Parathyroid adenoma (tissue), 2 donors: ENCODE measurements at regions not wholly inside any gene's neighbourhood (a gene's known extent, or its start where the extent isn't known, plus 50 kb on each side); places are given as distances from the start of the nearest gene placed in this dataset.

ENCODE experiments used
- H2AFZ ChIP-seq: fragments of 300-600 bp; sonication (generic); one replicate; pipeline ENCODE4 v1.7.0; 2017; ENCODE audit warnings: antibody characterized with exemption, mild to moderate bottlenecking
- H3K27ac ChIP-seq: fragments of 300-600 bp; sonication (generic); one replicate; pipeline ENCODE4 v1.7.0; 2017
- H3K27me3 ChIP-seq: fragments of 300-600 bp; sonication (generic); one replicate; pipeline ENCODE4 v1.7.0; 2017; ENCODE audit warnings: low read length; ENCODE audit not compliant: control insufficient read depth, insufficient read depth
- H3K36me3 ChIP-seq: fragments of 300-600 bp; sonication (generic); one replicate; pipeline ENCODE4 v1.7.0; 2017; ENCODE audit warnings: low read length; ENCODE audit not compliant: control insufficient read depth, insufficient read depth
- H3K4me1 ChIP-seq: fragments of 300-600 bp; sonication (generic); one replicate; pipeline ENCODE4 v1.7.0; 2017; ENCODE audit warnings: control low read depth
- H3K4me2 ChIP-seq: fragments of 300-600 bp; sonication (generic); one replicate; pipeline ENCODE4 v1.7.0; 2017; ENCODE audit warnings: low read length
- H3K4me3 ChIP-seq: fragments of 300-600 bp; sonication (generic); one replicate; pipeline ENCODE4 v1.7.0; 2017; ENCODE audit warnings: low read depth, low read length
- H3K79me2 ChIP-seq: fragments of 300-600 bp; sonication (generic); one replicate; pipeline ENCODE4 v1.7.0; 2017; ENCODE audit warnings: control low read depth
- H3K9ac ChIP-seq: fragments of 300-600 bp; sonication (generic); one replicate; pipeline ENCODE4 v1.7.0; 2017; ENCODE audit warnings: mild to moderate bottlenecking
- H3K9me3 ChIP-seq: fragments of 300-600 bp; sonication (generic); one replicate; pipeline ENCODE4 v1.7.0; 2017; ENCODE audit warnings: low read length; ENCODE audit not compliant: control insufficient read depth
- CTCF ChIP-seq: fragments of 300-600 bp; sonication (generic); IDR thresholded peaks from one replicate; pipeline ENCODE4 v1.7.0; 2017; ENCODE audit warnings: antibody characterized with exemption, mild to moderate bottlenecking
- donor health status: primary hyperparathyroidism.

GRCh38 chr1:69291541-69291940 is 276.2 kb upstream of the LRRC7 start:
- H3K27me3 ChIP-seq: no peaks in the 10 kb centered on the region
- no peaks in the 10 kb centered on the region for H3K4me1 ChIP-seq
- no peak overlapping the region for H2AFZ ChIP-seq
- no peaks in the 10 kb centered on the region for H3K9me3 ChIP-seq
- no peak for TF ChIP-seq CTCF
- no peak overlapping the region for H3K4me3 ChIP-seq
- H3K27ac ChIP-seq: no peak overlapping the region
- H3K79me2 ChIP-seq: no peaks in the 10 kb centered on the region
- H3K4me2 ChIP-seq: no peak overlapping the region
- H3K9ac ChIP-seq: no peak overlapping the region
- H3K36me3 ChIP-seq: no peaks in the 10 kb centered on the region

- no peak overlapping the region for H3K4me2 ChIP-seq
- no peaks in the 10 kb centered on the region for H3K36me3 ChIP-seq
- no peaks in the 10 kb centered on the region for H3K27me3 ChIP-seq
- H3K4me3 ChIP-seq: no peak overlapping the region
- no peaks in the 10 kb centered on the region for H3K79me2 ChIP-seq
- no peak overlapping the region for H3K9ac ChIP-seq
- no peaks in the 10 kb centered on the region for H3K4me1 ChIP-seq
- no peaks in the 10 kb centered on the region for H3K9me3 ChIP-seq
- H3K27ac ChIP-seq: no peak overlapping the region
- H2AFZ ChIP-seq: no peak overlapping the region
- TF ChIP-seq CTCF: no peak
Measured at GRCh38 chr1:69292833-69293232, 274.9 kb upstream of the LRRC7 start.

- no peak overlapping the region for H3K4me3 ChIP-seq
- H3K9me3 ChIP-seq: no peaks in the 10 kb centered on the region
- no peaks in the 10 kb centered on the region for H3K36me3 ChIP-seq
- no peak for TF ChIP-seq CTCF
- H3K79me2 ChIP-seq: no peaks in the 10 kb centered on the region
- no peak overlapping the region for H3K27ac ChIP-seq
- no peak overlapping the region for H3K4me2 ChIP-seq
- H3K9ac ChIP-seq: no peak overlapping the region
- H3K27me3 ChIP-seq: no peaks in the 10 kb centered on the region
- no peaks in the 10 kb centered on the region for H3K4me1 ChIP-seq
- no peak overlapping the region for H2AFZ ChIP-seq
Measured at GRCh38 chr1:69294171-69294570, 273.6 kb upstream of the LRRC7 start.

- Histone ChIP-seq H2AFZ (no peak overlapping the region), H3K9ac (no peak overlapping the region), H3K4me3 (no peak overlapping the region), H3K4me2 (no peak overlapping the region), H3K36me3 (no peaks in the 10 kb centered on the region), H3K4me1 (no peaks in the 10 kb centered on the region), H3K27me3 (no peaks in the 10 kb centered on the region), H3K9me3 (no peaks in the 10 kb centered on the region), H3K79me2 (no peaks in the 10 kb centered on the region), H3K27ac (no peak overlapping the region)
- no peak for TF ChIP-seq CTCF
Measured at GRCh38 chr1:69295265-69295664, 272.5 kb upstream of the LRRC7 start.

- Histone ChIP-seq H3K36me3 (no peaks in the 10 kb centered on the region), H3K9ac (no peak overlapping the region), H3K4me1 (no peaks in the 10 kb centered on the region), H2AFZ (no peak overlapping the region), H3K79me2 (no peaks in the 10 kb centered on the region), H3K27me3 (no peaks in the 10 kb centered on the region), H3K4me3 (no peak overlapping the region), H3K27ac (no peak overlapping the region), H3K4me2 (no peak overlapping the region), H3K9me3 (no peaks in the 10 kb centered on the region)
- TF ChIP-seq CTCF: no peak
Measured at GRCh38 chr1:69305621-69306020, 262.1 kb upstream of the LRRC7 start.
